GM18505 (cell line): ENCODE measurements at regions not wholly inside any gene's neighbourhood (a gene's known extent, or its start where the extent isn't known, plus 50 kb on each side); places are given as distances from the start of the nearest gene placed in this dataset.
A peak's percentile ranks its signal among the peaks of the same experiment; 100 is the strongest.

Source experiments
- ATAC-seq: cut with Tn5 transposase; IDR thresholded peaks from one replicate; pipeline ENCODE4 v1.9.1; 2021; ENCODE audit not compliant: unreplicated experiment
- POLR2A ChIP-seq: IDR thresholded peaks from 4 replicates; pipeline ENCODE4 v1.6.1; 2011; ENCODE audit warnings: borderline replicate concordance; ENCODE audit not compliant: insufficient read depth, insufficient read length; ENCODE audit errors: extremely low read depth

DNA sequence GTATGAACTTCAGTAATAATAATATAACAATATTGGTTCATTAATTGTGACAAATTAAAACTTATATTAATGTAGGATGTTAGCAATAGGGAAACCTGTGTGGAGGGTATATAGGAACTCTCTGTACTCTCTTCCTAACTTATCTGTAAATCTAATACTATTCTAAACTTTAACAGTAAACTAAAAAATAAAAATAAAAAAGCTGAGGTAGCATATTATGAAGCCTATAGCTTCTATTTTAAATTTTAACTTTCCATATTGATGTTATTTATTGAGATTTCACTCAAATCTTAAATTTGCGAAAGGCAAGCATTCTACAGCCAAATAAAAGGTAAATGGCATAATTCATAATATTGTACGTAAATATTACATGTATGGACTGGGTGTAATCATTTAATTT lies 326.4 kb downstream of the MEI4 start:
- TF ChIP-seq POLR2A: no peak
- no peak for ATAC-seq

- ATAC-seq: peak; percentile 71
- no peak for TF ChIP-seq POLR2A
Measured at GRCh38 chr6:77986380-77987034, 333.7 kb downstream of the MEI4 start.

GRCh38 chr6:77987035-77987384 lies 334.2 kb downstream of the MEI4 start:
- TF ChIP-seq POLR2A: no peak
- ATAC-seq: peak; percentile 15

DNA sequence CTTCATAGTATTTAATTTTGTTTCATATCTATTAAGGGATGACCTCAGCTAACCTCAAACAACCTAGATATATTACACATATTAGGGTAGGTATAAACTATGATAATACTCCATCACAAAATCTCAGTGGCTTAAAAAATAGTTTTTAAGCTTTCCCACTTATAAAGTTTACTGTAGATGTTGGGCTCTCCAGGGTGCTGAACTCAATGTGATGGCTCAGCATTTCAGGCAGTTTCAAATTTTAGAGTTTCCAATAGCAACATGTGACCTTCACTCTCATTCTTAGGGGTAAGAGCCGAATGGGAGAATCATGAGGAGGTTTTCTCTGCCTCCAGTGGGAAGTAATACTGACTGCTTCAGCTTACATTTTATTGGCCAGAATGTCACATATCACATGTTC lies 357.3 kb downstream of the MEI4 start:
- no peak for ATAC-seq
- no peak for TF ChIP-seq POLR2A

DNA sequence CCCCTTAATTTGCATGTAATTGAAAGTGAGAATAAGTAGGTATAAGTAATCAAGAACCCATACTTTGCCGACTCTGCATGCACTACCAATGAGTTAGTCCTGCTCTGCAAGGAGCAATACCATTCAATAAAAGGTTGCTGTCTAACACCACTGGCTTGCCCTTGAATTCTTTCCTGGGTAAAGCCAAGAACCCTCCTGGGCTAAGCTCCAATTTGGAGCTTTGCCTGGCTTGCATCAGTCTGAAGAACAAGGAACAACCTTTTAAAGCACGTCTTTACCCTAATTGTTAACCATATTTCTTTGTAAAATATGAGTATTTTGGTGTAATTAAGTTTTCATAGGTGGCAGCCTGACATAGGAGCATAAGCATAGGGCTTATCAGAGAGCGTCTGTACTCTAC lies 367.7 kb downstream of the MEI4 start:
- ATAC-seq: no peak
- TF ChIP-seq POLR2A: no peak

DNA sequence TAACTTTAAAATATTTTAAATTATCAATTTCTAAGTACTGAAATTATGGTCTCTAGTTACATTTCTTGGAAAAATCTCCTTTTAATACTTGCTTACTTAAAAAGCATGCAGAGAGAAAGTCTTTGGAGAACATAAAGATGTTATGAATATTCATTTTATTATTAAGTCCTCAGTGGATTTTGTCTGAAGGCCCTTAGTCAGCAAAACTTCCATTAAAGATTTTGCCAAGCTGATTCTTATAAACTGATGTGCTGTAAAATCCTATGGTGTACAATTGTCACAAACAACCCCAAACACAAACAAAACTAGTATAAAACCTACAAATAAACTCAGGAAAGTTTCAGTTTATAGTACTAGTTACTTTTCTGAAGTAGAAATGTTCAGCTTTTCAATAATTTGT lies 372.7 kb downstream of the MEI4 start:
- ATAC-seq: no peak
- no peak for TF ChIP-seq POLR2A

DNA sequence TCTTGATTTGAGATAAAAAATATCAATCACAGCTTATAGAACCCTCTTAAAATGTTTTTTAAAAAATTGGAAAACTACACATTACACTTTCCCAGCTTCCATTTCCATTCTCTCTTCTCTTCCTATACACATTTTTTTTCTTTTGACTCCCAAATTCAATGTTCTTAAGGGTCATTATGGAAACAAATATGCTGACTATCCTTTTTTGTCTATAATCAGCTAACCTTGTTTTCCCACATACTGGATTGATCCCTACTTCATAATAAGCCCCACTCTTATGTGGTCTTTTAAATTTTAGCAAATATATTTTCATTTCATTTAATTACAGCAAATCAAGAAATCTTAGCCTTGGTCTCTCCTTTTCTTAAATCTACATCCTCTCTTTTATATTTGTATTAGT lies 378.4 kb downstream of the MEI4 start:
- no peak for TF ChIP-seq POLR2A

DNA sequence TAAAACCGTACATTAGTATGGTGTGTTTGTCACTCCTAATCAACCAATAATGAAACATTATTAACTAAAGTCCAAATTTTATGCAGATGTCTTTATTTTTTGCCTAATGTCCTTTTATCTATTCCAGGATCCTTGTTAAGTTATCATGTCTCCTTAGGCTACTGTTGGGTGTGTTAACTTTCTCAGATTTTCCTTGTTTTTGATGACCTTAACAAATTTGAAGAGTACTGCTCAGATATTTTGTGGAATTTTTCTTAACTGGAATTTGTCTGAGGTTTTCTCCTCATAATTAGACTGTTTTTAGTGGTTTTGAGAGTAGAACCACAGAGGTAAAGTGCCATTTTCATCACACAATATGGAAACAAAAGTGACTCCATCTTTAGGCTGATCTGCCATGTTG lies 406.3 kb downstream of the MEI4 start:
- no peak for TF ChIP-seq POLR2A
- no peak for ATAC-seq

More for the DNA sequence above, 378.4 kb downstream of the MEI4 start:
- no peak for ATAC-seq

DNA sequence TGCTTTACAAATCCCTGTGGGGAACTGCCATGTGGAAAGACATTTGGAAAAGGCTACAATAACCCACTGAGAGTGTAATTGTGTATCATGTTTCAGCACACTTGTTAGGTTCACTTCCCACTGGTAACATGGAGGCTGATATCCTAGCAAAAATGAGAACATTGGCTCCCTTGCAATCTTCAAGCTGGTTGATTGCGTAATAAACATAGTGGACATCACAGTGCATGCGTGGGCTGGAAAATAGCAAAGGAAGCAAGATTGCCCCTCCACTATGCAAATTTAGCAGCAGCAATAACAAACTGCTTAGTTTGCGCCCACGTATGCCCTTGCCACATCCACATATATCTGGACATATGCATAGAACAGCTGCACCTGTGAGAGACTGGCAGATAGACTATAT lies 410.2 kb downstream of the MEI4 start:
- no peak for ATAC-seq
- TF ChIP-seq POLR2A: no peak

GRCh38 chr6:78076371-78076770 lies 423.5 kb downstream of the MEI4 start:
- ATAC-seq: no peak
- no peak for TF ChIP-seq POLR2A

DNA sequence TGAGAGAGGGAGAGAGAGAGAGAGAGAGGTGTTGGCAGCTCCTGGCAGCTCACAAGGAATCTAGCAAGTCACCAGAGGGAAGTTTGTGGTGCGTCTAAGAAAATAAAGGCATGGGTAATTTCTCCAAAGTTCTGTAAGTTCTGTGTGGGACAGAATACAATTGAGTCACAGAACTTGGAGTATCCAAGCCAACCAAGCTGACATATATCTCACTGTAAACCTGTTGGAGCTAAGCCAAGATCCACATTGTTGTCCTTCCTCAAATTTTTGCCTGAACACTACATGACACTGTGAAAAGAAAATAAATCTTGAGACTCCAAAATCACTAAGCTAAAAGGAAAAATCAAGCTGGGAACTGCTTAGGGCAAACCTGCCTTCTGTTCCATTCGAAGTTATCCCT lies 436.7 kb downstream of the MEI4 start:
- no peak for ATAC-seq
- no peak for TF ChIP-seq POLR2A

DNA sequence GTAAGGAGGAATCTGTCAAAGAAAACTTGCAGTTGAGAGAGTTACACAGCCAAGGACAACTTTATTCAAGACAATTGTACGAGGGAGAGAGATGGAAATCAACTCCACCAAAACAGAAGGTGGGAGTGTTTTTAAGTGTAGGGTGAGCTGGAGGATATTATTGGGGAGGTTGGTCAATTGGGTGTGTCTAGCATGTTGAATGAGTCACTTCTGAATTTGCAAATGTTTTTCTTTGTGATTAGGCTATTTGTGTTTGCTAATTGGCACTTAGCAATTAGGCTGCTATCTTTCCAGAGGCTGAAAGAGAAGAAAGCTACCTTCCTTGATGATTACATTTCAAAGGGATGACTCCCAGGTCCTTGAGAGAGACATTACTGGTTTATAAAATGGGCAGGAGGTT lies 441.1 kb downstream of the MEI4 start:
- no peak for ATAC-seq
- no peak for TF ChIP-seq POLR2A

- no peak for ATAC-seq
- no peak for TF ChIP-seq POLR2A
Measured at GRCh38 chr6:78101387-78101786, 448.5 kb downstream of the MEI4 start.

DNA sequence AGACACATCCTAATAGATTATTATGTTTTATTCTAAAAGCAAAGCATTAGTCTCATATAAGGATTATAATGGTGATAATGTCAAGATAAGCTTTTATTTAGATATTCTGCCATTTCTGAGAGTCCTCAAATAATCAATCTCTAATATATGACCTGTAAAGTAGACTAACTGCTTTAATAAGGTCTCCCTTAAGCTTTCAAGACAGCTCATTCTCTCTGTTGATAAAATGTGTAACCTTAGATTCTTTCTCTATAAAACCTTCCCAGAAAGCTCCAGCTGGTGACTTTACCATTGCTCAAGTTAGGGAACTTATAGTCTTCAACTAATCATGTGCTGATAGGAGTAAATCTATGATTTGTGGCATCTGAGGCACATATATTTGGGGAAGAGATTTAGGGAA lies 457.8 kb downstream of the MEI4 start:
- no peak for ATAC-seq
- no peak for TF ChIP-seq POLR2A

- no peak for ATAC-seq
- TF ChIP-seq POLR2A: no peak
Measured at GRCh38 chr6:78117966-78118365, 465.1 kb downstream of the MEI4 start.
